ENCODE measurements at regions not wholly inside any gene's neighbourhood (a gene's known extent, or its start where the extent isn't known, plus 50 kb on each side); places are given as distances from the start of the nearest gene placed in this dataset.

- TF ChIP-seq ZNF121 (CRISPR knock-in tag; IDR thresholded peaks at IDR 0.05): no peak
- TF ChIP-seq CTCF (IDR thresholded peaks at IDR 0.05): no peak
- no peak for TF ChIP-seq JUN (CRISPR knock-in tag; IDR thresholded peaks at IDR 0.05)
- TF ChIP-seq MLX (CRISPR knock-in tag; IDR thresholded peaks at IDR 0.05): no peak
- no peak for TF ChIP-seq STAT6 (CRISPR knock-in tag; conservative IDR thresholded peaks at IDR 0.05; ENCODE audit: low read depth)
- no peak for TF ChIP-seq ZNF138 (CRISPR knock-in tag; conservative IDR thresholded peaks at IDR 0.05)
- no peak for TF ChIP-seq CREM (CRISPR knock-in tag; IDR thresholded peaks at IDR 0.05)
- TF ChIP-seq USF2 (CRISPR knock-in tag; IDR thresholded peaks at IDR 0.05): no peak
These were observed 268.2 kb upstream of the GRIP1 start for GRCh38 chr12:66947119-66947518.
